Esophagus mucosa (tissue), 1 donor: ENCODE measurements at regions not wholly inside any gene's neighbourhood (a gene's known extent, or its start where the extent isn't known, plus 50 kb on each side); places are given as distances from the start of the nearest gene placed in this dataset.
"Not testable (repeated sequence)": the region's sequence is repeated elsewhere in the genome, so short reads cannot be mapped to it uniquely, and the experiment has no call there.

ENCODE experiments used
- ATAC-seq: fragments of 200-7000 bp; cut with Tn5 transposase; one replicate; pipeline ENCODE4 v1.9.1; 2020
- donor health status: DM: yes; HTN: yes; CAD: no.

DNA sequence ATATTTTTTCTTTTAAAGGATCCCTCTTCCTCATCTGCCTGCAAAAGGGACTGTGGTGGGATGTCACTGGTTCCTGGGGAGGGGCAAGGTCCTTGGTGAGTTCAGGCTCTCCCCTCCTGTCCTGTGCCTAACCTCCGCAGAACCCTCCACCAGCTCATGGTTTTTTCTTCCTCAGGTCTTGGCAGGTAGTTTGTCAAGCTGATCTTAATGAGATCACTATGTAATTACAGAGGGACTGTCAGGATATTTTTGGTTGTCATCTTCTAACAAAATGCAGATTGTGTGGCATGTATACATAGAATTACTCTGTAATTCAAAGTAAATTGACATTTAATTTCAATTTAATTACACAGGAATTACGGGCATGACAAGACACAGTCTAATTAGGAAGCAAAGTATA lies 150.3 kb upstream of the SEMA6A start:
- ATAC-seq = no peak

DNA sequence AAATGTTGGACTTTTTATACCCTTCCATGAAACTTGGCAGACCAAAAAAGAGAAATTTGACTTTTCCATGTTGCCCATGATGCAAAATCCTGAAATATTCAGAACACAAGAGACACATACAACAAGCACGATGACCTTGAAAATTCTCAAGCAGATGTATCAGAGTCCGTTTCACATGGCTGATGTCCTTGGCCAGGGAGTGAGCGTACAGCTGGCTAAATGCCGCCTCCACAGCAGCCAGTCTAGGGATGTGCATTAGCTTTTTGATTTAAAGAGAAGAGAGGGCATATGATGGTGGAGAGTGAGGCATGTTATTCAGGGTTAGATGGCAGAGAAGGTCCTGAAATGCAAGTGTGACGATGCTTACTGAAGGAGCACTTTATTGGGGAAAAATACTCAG lies 148.0 kb upstream of the SEMA6A start:
- no peak for ATAC-seq

DNA sequence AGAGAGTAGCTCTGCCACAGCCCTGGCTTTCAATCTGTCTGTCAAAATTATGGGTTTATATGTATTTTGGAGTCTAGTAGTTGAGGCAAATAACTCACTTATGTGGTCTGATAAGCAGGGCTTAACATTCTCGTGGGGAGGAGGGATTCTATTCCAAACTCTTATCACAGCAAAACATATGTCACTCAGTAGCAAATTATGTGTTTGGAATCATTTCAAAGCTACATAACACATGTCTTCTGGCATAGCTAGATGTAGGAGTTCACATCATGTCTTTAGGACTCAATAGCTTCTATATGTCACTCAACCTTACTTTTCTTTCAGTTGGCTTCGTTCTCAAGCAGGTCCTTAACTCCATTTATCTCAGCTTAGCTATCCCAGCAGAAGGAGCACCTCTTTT lies 144.5 kb upstream of the SEMA6A start:
- ATAC-seq = no peak

DNA sequence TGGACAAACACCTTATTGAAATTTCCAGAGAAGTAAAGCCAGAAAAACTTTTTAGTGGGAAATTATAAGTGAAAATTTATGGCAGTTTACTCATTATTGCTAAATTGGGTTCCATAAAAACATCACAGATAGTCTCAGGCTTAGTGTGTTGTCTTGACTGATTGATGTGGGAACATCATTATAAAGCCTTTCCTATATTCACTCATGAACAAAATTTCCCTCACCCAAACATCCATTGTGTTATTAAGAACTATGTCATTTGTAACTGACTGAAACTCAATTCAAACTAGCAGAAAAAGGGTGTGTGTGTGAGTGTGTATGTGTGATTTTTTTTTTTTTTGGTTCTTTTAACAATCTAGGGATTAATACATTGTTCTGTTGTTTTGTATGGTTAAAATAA lies 143.7 kb upstream of the SEMA6A start:
- no peak for ATAC-seq

DNA sequence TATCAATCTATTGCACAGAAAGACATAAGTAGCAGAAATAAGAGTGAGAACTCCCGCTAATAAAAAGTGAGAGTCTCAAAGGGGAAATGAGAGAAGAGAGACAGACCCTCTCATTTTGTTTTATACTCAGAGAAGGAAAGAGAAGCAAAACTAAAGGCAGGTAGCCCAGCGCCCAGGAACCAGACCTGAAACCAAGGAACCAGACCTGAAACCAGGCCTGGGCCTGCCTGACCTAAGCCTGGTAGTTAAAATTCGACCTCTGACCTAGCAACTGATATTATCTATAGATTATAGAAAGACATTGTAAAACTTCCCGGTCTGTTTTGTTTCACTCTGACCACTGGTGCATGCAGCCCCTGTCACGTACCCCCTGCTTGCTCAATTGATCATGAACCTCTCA lies 134.5 kb upstream of the SEMA6A start:
- no peak for ATAC-seq

DNA sequence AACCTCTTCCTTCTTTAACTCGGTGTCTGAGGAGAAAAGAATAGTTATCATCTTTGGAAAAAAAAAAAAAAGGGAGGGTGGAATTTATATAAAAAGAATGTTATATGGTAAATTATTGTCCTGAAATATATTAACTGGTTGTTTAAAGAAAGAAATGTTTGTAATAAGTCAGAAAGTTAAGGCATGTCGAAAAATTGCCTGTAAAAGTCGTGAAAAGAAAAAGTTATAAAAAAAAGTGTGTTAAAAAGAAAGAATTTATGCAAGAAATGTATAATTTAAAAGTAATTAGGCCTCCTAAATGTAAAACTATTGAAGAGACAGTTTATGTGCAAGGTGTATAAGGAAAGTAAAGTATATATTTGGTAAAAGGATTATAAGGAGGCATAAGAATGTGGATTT lies 130.5 kb upstream of the SEMA6A start:
- not testable (repeated sequence) for ATAC-seq

DNA sequence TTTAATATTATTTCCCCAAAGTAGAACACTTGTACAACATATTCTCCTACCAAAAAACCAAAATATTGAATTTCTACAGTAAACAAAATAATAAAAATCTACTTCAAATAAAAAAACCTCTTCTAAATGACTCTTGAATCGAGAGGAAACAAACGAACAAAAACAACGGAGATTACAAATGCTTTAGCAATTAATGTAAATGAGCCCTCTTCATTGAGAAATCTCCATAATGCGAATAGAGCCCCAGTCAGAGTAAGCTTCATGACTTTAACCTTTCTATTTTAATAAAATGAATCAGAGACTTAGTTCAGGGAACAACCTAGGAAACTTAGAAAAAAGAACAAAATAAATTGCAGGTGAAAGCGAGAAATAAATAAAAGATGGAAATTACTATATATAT lies 129.3 kb upstream of the SEMA6A start:
- no peak for ATAC-seq

DNA sequence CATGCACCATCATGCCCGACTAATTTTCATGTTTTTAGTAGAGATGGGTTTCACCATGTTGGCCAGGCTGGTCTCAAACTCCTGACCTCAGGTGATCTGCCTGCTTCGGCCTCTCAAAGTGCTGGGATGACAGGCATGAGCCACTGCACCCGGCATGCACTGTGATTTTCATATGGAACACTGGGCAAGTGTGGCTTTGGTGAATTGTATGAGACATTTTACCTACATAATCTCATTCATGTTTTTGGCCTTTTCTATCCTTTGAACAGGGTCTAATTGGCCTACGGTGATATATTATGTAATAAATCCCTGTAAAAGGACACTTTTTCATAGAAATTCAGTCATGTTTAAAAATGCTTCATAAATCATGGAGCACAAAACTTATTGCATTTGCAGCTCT lies 128.7 kb upstream of the SEMA6A start:
- ATAC-seq = no peak

DNA sequence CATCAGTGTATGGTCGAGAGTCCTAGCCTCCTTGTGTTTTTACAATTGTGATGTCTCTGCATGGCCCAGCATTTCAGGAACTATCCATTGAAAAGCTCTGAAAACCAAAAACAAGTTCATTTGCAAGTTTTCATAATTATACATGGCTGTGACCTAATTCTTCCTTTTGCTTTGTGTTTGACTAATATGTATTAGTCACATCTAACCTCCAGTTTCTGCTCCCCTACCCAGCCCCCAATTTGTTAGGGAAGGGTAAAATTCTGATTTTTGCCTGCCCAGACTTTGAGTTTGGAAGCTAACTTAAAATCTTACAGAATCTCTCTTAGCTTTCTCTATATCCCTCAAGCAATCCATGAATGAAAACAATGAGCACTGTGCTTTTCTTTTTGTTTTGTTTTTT lies 128.2 kb upstream of the SEMA6A start:
- no peak for ATAC-seq

DNA sequence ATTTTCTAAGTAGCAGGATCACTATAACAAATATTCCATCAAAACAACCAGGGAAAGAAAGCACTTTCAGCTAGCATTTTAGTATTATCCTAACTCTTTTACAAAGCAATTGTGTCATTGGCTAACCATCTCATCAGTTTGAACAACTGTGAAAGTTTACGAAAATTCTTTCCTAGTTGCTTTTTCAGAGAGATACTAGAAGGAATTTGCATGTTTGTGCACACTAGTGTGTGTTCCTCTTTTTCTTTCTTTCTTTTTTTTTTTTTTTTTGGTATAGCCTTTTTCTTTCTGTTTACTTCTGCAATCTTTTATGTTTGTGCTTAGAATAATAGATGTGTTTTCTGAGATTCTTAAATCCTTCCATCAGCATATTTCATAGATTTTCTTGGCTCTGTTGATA lies 124.7 kb upstream of the SEMA6A start:
- no peak for ATAC-seq

DNA sequence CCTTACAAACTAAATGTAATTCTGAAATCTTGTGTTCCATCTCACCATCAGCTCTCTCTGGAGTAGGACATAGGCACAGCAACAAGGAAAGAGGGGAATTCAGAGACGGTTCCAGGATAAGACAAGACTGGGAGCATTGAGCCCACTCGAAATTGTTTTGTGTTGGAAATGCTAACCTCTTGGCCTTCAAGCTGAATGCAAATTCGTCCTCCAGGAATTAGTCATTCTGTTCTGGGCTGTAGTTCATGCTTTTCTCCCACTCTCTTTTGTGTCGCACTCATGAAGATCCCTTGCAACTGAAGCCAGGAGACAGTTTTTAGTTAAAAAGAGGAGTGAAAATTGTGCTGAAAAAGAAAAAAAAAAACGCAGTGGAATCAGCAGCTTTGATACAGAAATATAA lies 121.7 kb upstream of the SEMA6A start:
- no peak for ATAC-seq

DNA sequence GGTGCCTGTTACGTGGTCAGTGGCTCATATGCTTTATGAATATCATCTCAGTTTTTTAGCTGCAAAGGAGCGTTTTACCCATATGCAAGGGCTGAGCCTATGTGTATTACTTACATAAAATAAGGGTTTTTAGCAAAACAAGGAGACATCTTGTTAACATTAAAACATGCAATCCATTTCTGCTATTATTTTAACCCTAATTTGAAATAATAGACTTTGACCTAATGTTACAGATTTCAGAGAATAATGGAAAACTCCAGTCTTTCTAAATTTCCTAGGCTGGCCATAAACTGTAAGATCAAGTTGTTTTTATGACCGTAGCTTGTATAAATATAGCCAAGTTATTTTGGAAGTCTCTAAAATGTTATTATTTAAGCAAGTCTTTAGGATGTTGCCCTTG lies 121.1 kb upstream of the SEMA6A start:
- ATAC-seq = no peak

DNA sequence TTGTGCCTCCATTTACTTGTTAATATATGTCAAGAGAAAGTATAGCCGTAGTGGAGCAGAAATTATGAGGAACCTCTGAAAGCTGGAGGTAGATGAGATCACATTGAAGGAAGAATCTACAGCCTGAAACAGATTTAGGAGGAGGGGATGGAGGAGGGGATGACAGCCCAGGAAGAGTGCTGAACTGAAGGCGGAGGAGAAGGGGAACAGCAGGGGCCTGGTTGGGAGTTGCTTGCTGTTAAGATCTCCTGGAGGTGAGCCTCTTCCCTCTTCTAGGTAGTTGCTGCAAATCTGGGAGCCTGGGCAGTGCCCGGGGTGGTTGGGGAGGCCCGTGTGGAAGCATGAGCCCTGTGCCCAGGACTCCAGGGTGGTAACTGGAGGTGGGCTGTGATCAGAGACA lies 111.8 kb upstream of the SEMA6A start:
- no peak for ATAC-seq

DNA sequence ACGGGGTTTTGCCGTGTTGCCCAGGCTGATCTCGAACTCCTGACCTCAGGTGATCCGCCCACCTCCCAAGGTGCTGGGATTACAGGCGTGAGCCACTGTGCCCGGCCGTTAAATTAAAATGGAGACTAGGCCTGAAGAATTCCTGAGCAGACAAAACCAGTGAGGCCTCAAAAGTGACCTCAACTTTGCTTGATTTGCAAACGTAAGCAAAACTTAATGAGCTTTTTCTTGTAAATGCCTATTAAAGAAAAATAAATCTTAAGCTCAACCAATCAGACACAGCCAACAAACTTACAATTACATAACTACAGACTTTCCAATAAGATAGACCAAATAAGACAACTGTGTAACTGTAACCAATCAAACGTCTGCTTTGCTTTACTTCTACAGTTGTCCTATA lies 111.3 kb upstream of the SEMA6A start:
- ATAC-seq = no peak

DNA sequence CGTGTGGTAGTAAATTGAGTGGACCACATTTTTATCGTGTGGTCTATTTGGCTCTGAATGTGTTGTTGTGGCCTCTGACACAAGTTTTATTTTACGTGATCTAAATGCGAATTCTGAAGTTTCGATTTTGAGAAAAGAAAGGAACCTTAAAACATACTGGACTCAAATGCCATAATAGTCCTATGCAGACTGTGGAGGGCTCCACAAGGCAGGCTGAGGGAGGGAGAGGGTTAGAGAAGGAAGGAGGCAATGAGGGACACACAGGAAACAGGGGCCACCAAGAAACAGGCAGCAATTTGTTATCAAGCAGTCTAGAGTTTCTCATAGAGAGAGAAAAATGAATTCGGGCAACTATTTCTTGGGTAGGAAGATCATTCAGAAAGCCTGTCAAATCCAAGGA lies 110.4 kb upstream of the SEMA6A start:
- ATAC-seq = no peak

DNA sequence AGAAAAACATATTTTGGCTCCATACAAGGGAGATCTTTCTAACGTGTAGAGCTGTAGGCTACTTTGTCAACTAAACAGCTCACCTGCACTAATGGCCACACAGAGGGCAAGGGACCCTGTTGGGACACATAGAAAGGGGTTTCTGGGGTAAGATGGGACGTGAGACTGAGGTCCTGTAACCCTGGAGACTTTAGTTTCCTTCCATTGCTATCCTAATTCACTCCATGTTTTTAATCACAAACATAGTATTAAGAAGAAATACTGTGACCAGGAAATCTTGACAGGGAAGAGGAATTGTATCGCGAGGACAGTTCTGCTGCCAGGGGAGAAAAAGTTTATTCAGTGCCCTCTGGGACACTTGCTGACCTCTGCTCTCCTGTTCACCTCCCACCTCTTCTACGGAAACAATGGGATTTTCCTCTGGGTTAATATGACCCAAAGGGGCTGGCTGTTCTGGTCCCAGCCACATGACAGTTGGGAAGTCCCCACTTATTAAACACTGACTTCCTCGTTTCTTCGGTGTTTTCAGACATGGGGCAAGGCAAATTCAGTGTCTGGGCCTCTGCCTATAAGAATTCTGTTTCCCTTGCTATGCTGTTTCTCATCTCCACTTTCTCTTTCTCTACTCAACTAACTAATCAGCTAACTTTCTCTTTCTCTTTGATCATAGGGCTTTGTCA lies 106.9 kb upstream of the SEMA6A start:
- ATAC-seq = no peak

DNA sequence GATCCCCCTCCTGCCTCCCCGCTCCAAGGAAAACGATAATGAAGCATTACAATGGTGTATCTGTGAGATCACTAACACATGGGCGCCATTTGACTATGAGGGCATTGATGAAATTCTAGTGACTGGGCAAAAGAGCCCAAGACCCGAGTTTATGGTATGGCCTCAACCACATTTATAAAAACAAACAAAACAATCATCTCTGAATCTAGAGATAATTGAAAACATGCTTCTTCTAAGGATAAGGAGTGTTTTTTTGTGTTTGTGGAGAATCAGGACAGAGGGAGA lies 100.9 kb upstream of the SEMA6A start:
- no peak for ATAC-seq

DNA sequence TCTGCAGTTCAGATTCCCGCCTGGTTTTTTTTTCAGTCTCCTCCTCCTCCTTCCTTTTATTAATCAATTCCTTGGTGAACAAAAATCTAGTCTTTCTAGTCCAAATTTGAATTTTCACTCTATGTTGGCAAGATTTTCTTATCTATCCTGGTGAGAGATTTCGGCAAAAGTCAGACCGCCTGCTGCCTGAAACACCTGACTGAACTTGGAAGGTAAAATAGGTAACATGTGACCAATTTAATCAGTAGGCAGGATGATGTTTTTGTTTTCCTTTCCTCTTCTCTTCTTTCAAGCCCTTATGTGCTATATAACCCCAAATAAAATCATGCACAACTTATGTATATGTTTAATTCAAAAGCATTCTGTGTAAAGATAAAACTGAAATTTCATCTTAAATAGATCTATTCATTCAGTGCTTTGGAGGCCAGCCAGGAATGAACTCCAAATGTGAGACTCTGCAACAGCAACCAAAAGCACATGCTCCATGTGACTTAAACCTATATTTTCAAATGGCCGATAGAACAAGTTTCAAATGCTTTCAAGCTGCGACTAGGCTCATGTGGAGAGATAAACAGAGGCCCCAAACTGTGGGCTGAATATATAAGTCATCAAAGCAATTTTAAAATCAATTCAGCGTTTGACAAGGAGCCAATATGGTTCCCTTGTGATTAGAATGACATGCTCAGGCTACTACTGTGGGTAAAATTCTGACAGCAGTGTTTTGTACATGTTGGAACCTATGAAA lies 100.4 kb upstream of the SEMA6A start:
- no peak for ATAC-seq

DNA sequence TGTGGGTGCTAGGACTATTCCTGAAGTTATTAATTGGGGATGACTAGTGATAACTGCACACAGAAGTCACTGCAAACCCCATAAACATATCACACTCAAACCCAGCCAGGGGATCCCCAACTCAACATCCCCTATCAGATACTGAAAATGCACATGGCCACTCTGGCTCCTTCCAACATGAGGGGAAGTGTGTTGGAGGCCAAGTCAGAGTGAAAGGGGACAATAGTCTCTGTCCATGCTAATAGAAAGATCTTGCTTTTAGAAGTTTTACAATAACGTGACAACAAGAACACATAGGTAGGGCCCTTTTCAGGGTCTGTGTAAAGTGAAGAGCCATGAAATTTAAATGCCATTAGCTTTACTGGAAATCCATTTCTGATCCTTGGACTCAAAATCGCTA lies 98.8 kb upstream of the SEMA6A start:
- ATAC-seq = no peak

DNA sequence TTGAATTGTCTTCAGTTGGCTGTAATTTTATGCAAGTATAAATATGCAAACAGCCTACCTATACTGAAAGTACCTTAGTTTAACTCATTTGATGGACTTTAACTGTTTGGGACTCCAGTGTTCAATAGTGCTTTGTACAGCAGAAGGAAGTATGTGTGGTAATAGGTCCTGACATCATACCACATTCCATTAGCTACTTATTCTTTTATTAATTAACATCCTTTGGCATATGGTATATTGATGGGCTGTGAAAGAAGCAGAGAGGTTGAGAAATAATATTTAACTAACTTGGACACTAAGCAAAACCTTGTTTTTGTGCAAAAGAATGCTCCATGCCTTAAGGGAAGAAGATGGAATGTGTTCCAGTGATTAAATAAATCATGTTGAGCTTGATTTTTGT lies 97.6 kb upstream of the SEMA6A start:
- ATAC-seq = no peak

DNA sequence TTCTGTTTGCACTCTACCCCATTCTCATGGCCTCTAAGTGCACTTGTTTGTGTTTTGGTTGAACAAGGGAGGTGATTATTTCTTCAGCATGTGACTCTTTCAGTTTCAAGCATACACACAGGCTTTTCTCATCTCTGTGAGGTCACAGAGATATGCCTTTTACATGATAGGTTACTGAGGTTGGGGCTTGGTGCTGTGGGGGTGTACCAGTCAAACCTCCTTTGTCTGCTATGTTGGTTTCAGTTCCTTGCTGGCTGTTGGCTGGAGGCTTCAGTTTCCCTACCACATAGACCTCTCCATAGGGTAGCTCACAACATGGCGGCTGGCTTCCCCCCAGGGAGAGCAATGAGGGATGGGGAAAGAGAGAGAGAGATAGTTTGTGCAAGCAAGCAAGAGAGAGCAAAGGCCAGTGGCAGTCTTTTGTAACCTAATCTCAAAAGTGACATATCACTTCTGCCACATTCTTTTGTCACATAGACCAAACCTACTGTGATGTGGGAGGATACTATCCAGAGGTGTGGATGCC lies 96.7 kb upstream of the SEMA6A start:
- no peak for ATAC-seq

DNA sequence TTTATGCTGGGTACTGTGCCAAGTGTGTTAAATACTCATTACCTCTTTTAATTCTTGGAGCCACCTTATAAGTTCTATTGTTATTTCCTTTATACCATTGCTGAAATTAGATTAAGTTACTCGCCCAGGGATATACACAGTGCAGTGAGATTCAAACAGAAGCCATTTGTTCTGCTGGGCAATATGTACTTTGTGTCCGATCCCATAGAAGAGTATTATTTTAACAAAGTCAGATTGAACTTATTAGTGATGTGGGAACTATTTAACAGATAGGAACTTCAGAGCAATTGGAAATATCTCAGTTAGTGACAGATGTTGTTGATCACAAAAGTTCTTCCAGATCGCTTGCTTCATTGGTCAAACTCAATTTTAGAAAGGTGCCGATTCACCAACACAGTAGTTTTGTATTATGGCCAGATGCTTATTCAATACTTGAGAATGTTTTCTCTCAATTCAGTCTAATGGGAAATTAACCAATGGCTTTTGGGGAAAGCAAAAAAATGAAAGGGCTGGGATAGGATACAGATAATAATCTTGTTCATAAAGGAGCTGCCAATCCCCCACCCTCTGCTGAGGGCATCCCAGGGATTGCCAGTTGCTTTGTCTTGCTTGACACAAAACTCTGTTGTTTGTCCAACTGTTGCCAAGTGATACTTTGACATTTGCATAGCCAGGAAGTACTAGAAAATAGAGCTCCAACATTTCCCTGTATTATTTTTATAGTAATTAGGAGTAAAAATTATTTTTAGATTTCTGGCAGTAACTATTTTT lies 94.8 kb upstream of the SEMA6A start:
- no peak for ATAC-seq

DNA sequence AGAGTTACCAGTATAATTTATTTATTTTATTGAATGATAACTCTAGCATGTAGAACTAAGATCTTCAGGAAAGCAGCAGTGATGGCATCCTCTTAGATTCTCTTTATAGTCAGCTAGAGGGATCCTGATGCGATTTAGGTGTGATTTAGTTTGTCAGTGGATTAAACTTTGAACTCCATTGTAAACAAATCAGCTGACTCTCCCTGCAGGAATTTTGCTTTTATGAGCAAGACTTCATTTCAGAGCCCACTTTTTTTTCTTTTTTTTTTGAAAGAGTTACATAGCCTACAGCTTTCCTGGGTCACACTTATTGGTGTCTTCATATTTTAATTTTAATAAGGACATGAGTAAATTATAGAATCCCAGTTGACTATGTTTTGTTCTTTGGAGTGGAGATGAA lies 93.8 kb upstream of the SEMA6A start:
- ATAC-seq = no peak

DNA sequence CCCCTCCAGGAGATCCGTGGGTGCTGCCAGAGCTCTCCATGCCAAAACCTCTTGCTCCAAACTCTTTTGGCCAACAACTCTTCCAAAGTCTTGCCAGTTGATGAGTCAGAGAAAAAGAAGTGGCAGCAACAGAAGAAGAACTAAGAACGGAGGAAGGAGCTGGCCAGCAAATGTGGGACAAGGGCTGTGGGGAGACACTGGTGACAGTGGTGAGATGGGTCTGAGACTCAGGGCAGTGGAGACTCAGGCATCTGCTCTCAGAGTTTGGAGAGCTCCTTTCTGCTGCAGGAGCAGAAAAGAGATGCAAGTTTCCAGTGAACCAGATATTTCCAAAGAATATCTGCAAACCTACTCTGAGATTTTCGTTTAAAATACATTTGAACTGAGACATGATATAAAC lies 92.3 kb upstream of the SEMA6A start:
- ATAC-seq = no peak
